ENCODE measurements at regions not wholly inside any gene's neighbourhood (a gene's known extent, or its start where the extent isn't known, plus 50 kb on each side); places are given as distances from the start of the nearest gene placed in this dataset.

GRCh38 chr6:8990075-8990474 lies 554.7 kb upstream of the SLC35B3 start:
- TF ChIP-seq, protein P1, sequence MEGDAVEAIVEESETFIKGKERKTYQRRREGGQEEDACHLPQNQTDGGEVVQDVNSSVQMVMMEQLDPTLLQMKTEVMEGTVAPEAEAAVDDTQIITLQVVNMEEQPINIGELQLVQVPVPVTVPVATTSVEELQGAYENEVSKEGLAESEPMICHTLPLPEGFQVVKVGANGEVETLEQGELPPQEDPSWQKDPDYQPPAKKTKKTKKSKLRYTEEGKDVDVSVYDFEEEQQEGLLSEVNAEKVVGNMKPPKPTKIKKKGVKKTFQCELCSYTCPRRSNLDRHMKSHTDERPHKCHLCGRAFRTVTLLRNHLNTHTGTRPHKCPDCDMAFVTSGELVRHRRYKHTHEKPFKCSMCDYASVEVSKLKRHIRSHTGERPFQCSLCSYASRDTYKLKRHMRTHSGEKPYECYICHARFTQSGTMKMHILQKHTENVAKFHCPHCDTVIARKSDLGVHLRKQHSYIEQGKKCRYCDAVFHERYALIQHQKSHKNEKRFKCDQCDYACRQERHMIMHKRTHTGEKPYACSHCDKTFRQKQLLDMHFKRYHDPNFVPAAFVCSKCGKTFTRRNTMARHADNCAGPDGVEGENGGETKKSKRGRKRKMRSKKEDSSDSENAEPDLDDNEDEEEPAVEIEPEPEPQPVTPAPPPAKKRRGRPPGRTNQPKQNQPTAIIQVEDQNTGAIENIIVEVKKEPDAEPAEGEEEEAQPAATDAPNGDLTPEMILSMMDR (IDR thresholded peaks at IDR 0.05): no peak
- no peak for TF ChIP-seq POLR2A (IDR thresholded peaks at IDR 0.05)
